Pancreas (tissue), 10 donors: ENCODE measurements at regions not wholly inside any gene's neighbourhood (a gene's known extent, or its start where the extent isn't known, plus 50 kb on each side); places are given as distances from the start of the nearest gene placed in this dataset.

Source experiments
- ATAC-seq, 4 donors: fragments of 200-7000 bp; cut with Tn5 transposase; one replicate each; pipeline versions ENCODE4 v1.8.0 to v1.9.1; 2020; ENCODE audit warnings: mild to moderate bottlenecking in 4 of 4, moderate library complexity in 4 of 4
- DNase-seq, 6 donors: peaks; one replicate each; pipeline ENCODE4 v3.0.0-alpha.2; 2020
- FAIRE-seq: peaks from 2 replicates; lab custom pipeline; 2012; peaks lifted over from hg19 to GRCh38; lab: Jason Lieb, UNC
- H3K27ac ChIP-seq, 4 donors: fragments of 200-600 bp; sonication (generic); 1 replicate in 3 of 4; 2 replicates in 1 of 4; pipeline versions ENCODE4 v1.5.0 to v1.8.0; 2020
- H3K27me3 ChIP-seq, 4 donors: fragments of 200-600 bp; one replicate each; pipeline ENCODE4 v1.8.0; 2021
- H3K36me3 ChIP-seq, 3 donors: fragments of 200-600 bp; sonication (generic) in 1 of 3; one replicate each; pipeline versions ENCODE4 v1.5.0 to v1.8.0; 2020 to 2021
- H3K4me1 ChIP-seq, 3 donors: fragments of 200-600 bp; one replicate each; pipeline ENCODE4 v1.8.0; 2021
- H3K4me3 ChIP-seq, 4 donors: fragments of 200-600 bp; sonication (generic) in 2 of 4; one replicate each; pipeline versions ENCODE4 v1.5.0 to v1.8.0; 2020 to 2021
- H3K9me3 ChIP-seq, 4 donors: fragments of 200-600 bp; one replicate each; pipeline ENCODE4 v1.8.0; 2021
- WGBS, 2 donors: extraction: QIAGEN DNeasy Blood & Tissue Kit; methylation state at CpG; one replicate each; pipeline ENCODE4 v1.1.7; 2013; 5-methylcytosine and 5-hydroxymethylcytosine counted together
- intact Hi-C, 3 donors: fragments of 100-400 bp; cut with DNase I; formaldehyde crosslinking; loops; one replicate each; pipeline versions ENCODE4 v1.11.1 to v1.14.2; 2022
- TF ChIP-seq, protein P1 (sequence below), 4 donors: fragments of 200-600 bp; sonication (generic) in 3 of 4; IDR thresholded peaks; one replicate each; pipeline versions ENCODE4 v1.5.0 to v1.8.0; 2021; ENCODE audit warnings: antibody characterized with exemption in 4 of 4
- donor health status: healthy with polysubstance abuse.
- donor health status: DM: no; HTN: no; CAD: no; lungs with moderate emphysema.
- donor health status: DM: no; HTN: no; CAD: no.
- donor health status: control.
- donor health status: control.
- donor health status: Bipolar disorder and iron deficiency.
- donor health status: DM: yes; HTN: yes; CAD: no.
- donor health status: DM: no; HTN: no; CAD: no.
- donor health status: DM: no; HTN: no; CAD: no.
- donor health status: DM: yes; HTN: yes; CAD: no.

DNA sequence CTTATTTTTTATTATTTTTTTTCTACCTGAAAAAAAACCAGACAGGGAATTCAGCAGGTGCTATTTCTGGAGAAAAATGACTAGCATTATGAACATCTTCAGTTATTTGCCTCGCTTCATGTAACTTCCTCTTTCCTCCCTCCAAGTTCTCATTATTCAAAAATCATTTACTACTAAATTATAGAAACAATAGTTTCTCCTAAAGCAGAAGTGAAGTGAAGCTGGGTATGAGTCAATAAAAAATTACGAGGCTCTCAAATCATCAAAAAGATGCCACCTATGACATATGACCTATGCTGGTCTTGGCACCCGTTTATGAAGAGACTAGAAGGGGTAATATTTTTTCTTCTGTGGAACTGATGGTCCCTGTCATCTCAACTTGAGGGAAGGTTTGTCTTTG, 145.0 kb upstream of the AADAT start:
- intact Hi-C loops = no loop called here
- no peaks in the 10 kb centered on the region for H3K27me3 ChIP-seq
- no peak overlapping the region for H3K27ac ChIP-seq
- ATAC-seq (no peak), DNase-seq (no peak), FAIRE-seq (no peak)
- TF ChIP-seq, protein P1, sequence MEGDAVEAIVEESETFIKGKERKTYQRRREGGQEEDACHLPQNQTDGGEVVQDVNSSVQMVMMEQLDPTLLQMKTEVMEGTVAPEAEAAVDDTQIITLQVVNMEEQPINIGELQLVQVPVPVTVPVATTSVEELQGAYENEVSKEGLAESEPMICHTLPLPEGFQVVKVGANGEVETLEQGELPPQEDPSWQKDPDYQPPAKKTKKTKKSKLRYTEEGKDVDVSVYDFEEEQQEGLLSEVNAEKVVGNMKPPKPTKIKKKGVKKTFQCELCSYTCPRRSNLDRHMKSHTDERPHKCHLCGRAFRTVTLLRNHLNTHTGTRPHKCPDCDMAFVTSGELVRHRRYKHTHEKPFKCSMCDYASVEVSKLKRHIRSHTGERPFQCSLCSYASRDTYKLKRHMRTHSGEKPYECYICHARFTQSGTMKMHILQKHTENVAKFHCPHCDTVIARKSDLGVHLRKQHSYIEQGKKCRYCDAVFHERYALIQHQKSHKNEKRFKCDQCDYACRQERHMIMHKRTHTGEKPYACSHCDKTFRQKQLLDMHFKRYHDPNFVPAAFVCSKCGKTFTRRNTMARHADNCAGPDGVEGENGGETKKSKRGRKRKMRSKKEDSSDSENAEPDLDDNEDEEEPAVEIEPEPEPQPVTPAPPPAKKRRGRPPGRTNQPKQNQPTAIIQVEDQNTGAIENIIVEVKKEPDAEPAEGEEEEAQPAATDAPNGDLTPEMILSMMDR (IDR thresholded peaks at IDR 0.05) = no peak
- H3K4me1 ChIP-seq = no peaks in the 10 kb centered on the region
- no peak overlapping the region for H3K4me3 ChIP-seq
- H3K36me3 ChIP-seq = no peaks in the 10 kb centered on the region
- no peaks in the 10 kb centered on the region for H3K9me3 ChIP-seq
- 41 to 57% methylated on average over 3 of the region's 3 CpGs for WGBS, 2 donors

DNA sequence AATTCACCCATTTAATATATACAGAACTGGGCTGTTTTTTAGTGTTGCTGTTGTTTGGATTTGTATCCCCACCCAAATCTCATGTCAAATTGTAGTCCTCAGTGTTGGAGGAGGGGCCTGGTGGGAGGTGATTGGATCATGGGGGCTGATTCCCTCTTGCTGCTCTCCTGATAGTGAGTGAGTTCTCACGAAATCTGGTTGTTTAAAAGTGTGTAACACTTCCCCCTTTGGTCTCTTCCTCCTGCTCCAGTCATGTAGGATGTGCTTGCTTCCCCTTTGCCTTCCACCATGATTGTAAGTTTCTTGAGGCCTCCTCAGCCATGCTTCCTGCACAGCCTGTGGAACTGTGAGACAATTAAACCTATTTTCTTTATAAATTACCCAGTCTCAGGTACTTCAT, 141.6 kb upstream of the AADAT start:
- ATAC-seq = no peak
- FAIRE-seq = no peak

DNA sequence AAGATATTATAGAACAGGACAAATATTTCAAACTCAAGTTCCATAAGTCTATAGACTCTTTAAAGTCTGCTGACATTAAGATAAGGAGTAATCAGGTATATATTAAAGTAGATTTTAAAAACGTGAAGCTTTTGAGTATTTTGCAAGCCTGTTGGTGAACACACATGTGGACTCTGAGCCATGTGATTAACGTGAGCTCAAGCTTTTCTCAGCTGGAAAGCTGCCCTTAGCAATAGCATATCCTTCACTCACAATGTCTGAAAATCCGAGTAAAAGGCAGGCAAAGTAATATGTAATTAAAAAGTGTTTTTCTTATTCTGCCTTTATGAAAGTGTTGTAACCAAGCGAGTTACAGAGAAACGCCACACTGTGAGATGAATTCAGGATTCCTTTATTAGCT, 140.5 kb upstream of the AADAT start:
- Histone ChIP-seq H3K36me3 (no peaks in the 10 kb centered on the region), H3K27me3 (no peaks in the 10 kb centered on the region), H3K9me3 (no peaks in the 10 kb centered on the region), H3K4me3 (no peak overlapping the region), H3K4me1 (no peaks in the 10 kb centered on the region), H3K27ac (no peak overlapping the region)
- intact Hi-C loops = no loop called here
- TF ChIP-seq, protein P1 (IDR thresholded peaks at IDR 0.05) = no peak
- FAIRE-seq (no peak), DNase-seq (no peak), ATAC-seq (no peak)
- 24 to 28% methylated on average over 5 of the region's 5 CpGs for WGBS, 2 donors

More for the DNA sequence above, 141.6 kb upstream of the AADAT start:
- Histone ChIP-seq H3K9me3 (no peaks in the 10 kb centered on the region), H3K4me1 (no peaks in the 10 kb centered on the region), H3K36me3 (no peaks in the 10 kb centered on the region), H3K27me3 (no peaks in the 10 kb centered on the region), H3K4me3 (no peak overlapping the region), H3K27ac (no peak overlapping the region)
- WGBS, 2 donors = 31 to 49% methylated on average over 1 of the region's 1 CpG
- TF ChIP-seq, protein P1 (IDR thresholded peaks at IDR 0.05) = no peak
- intact Hi-C loops = no loop called here
- DNase-seq = no peak

GRCh38 chr4:170229006-170229405, 139.2 kb upstream of the AADAT start:
- no peak for FAIRE-seq
- H3K36me3 ChIP-seq = no peaks in the 10 kb centered on the region
- ATAC-seq = no peak
- H3K9me3 ChIP-seq = no peaks in the 10 kb centered on the region
- TF ChIP-seq, protein P1 (IDR thresholded peaks at IDR 0.05) = no peak
- H3K27ac ChIP-seq = no peak overlapping the region
- intact Hi-C loops = no loop called here
- H3K27me3 ChIP-seq = no peaks in the 10 kb centered on the region
- no peaks in the 10 kb centered on the region for H3K4me1 ChIP-seq
- no peak for DNase-seq
- 45 to 52% methylated on average over 1 of the region's 1 CpG for WGBS, 2 donors
- H3K4me3 ChIP-seq = no peak overlapping the region

DNA sequence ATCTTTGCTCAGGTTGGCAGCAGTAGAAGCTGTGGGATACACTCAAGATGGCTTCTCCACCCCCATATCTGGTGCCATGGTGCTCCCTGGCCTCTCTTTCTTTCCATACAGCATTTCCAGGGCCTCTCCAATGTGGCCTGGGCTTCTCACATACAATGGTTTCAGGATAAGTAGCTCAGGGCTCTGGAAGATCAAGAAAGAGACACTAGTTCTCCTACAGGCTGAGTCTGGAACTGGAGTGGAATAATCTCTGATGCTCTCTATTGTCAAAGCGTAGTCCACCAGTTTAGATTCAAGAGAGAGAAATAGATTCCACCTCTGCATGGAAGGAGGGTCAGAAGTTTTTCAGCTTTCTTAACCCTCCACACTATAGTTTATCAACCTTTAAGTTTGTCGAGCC, 138.2 kb upstream of the AADAT start:
- Histone ChIP-seq H3K4me3 (no peak overlapping the region), H3K27ac (no peak overlapping the region), H3K9me3 (no peaks in the 10 kb centered on the region), H3K4me1 (no peaks in the 10 kb centered on the region), H3K36me3 (no peaks in the 10 kb centered on the region), H3K27me3 (no peaks in the 10 kb centered on the region)
- no peak for FAIRE-seq
- ATAC-seq = no peak
- TF ChIP-seq, protein P1 (IDR thresholded peaks at IDR 0.05) = no peak
- no peak for DNase-seq
- intact Hi-C loops = no loop called here
- 83 to 86% methylated on average over 2 of the region's 2 CpGs for WGBS, 2 donors
